SK-N-SH (cell line): ENCODE measurements at regions not wholly inside any gene's neighbourhood (a gene's known extent, or its start where the extent isn't known, plus 50 kb on each side); places are given as distances from the start of the nearest gene placed in this dataset.

Experiments
- CTCF ChIA-PET: fragments of 300-600, 350-600 bp; formaldehyde crosslinking; extraction: SDS; loops from one replicate; lab custom pipeline; 2021; lab: Yijun Ruan, JAX
- POLR2A ChIA-PET: fragments of 350-600 bp; sonication (Branson Sonifier 250); formaldehyde crosslinking; extraction: SDS; loops from one replicate; lab custom pipeline; 2020; ENCODE audit warnings: antibody characterized with exemption, inconsistent platforms; lab: Yijun Ruan, JAX
- DNase-seq: peaks from one replicate; pipeline ENCODE4 v3.0.0; 2012
- H2AFZ ChIP-seq: fragments of 200-600 bp; sonication (generic); 2 replicates; pipeline ENCODE4 v1.8.1; 2016; ENCODE audit warnings: antibody characterized with exemption, mild to moderate bottlenecking, low read depth
- H3F3A ChIP-seq: fragments of 200-600 bp; sonication (generic); replicated peaks from 2 replicates; pipeline ENCODE3; 2016; ENCODE audit warnings: antibody characterized with exemption, mild to moderate bottlenecking; ENCODE audit not compliant: insufficient read depth
- H3K27ac ChIP-seq, 2 experiments: fragments of 200-500 bp in 1 of 2; fragments of 200-600 bp in 1 of 2; sonication (Bioruptor generic) in 1 of 2; sonication (generic), shearing (Covaris generic) in 1 of 2; 2 replicates each; pipeline versions ENCODE4 v1.5.1 to v1.6.1; 2014 to 2016; ENCODE audit warnings: low read depth in 2 of 2, inconsistent platforms in 1 of 2, low read length in 1 of 2, mild to moderate bottlenecking in 1 of 2, mixed read lengths in 1 of 2
- H3K27me3 ChIP-seq: fragments of 200-600 bp; sonication (generic), shearing (Covaris generic); 2 replicates; pipeline ENCODE4 v1.6.1; 2016; ENCODE audit warnings: mixed run types; ENCODE audit not compliant: insufficient read depth
- H3K36me3 ChIP-seq, 2 experiments: fragments of 200-500 bp in 1 of 2; fragments of 200-600 bp in 1 of 2; sonication (Bioruptor generic) in 1 of 2; sonication (generic) in 1 of 2; replicated peaks in 1 of 2; 2 replicates each; pipeline versions ENCODE3 to v1.5.1; 2014 to 2016; ENCODE audit warnings: low read length in 1 of 2, mild to moderate bottlenecking in 1 of 2; ENCODE audit not compliant: insufficient read depth in 2 of 2, control insufficient read depth in 1 of 2
- H3K4me1 ChIP-seq, 2 experiments: fragments of 200-500 bp in 1 of 2; fragments of 200-600 bp in 1 of 2; sonication (Bioruptor generic) in 1 of 2; sonication (generic), shearing (Covaris generic) in 1 of 2; 2 replicates each; pipeline versions ENCODE4 v1.5.1 to v1.6.1; 2014 to 2016; ENCODE audit warnings: low read depth in 1 of 2, low read length in 1 of 2, mixed run types in 1 of 2; ENCODE audit not compliant: insufficient read depth in 2 of 2, control insufficient read depth in 1 of 2
- H3K4me2 ChIP-seq: fragments of 200-600 bp; sonication (generic), shearing (Covaris generic); 2 replicates; pipeline ENCODE4 v1.6.1; 2017; ENCODE audit warnings: mixed run types
- H3K4me3 ChIP-seq, 2 experiments: fragments of 200-500 bp in 1 of 2; fragments of 200-600 bp in 1 of 2; sonication (Bioruptor generic) in 1 of 2; sonication (generic), shearing (Covaris generic) in 1 of 2; 2 replicates each; pipeline versions ENCODE4 v1.5.1 to v1.8.1; 2014 to 2016; ENCODE audit warnings: low read depth in 2 of 2, inconsistent platforms in 1 of 2, low read length in 1 of 2, mild to moderate bottlenecking in 1 of 2, mixed read lengths in 1 of 2, moderate library complexity in 1 of 2
- H3K79me2 ChIP-seq: fragments of 200-600 bp; sonication (generic); 2 replicates; pipeline ENCODE4 v1.8.1; 2017; ENCODE audit warnings: mild to moderate bottlenecking; ENCODE audit not compliant: insufficient read depth
- H3K9ac ChIP-seq: fragments of 200-600 bp; sonication (generic); 2 replicates; pipeline ENCODE4 v1.6.1; 2017; ENCODE audit warnings: mixed run types
- H3K9me2 ChIP-seq: fragments of 200-600 bp; sonication (generic); 2 replicates; pipeline ENCODE4 v1.6.1; 2017; ENCODE audit warnings: mixed run types
- H3K9me3 ChIP-seq: fragments of 200-600 bp; sonication (generic); 2 replicates; pipeline ENCODE4 v1.6.1; 2017; ENCODE audit warnings: mixed run types, mild to moderate bottlenecking, moderate library complexity
- H4K20me1 ChIP-seq: fragments of 200-600 bp; sonication (generic); 2 replicates; pipeline ENCODE4 v1.6.1; 2017; ENCODE audit warnings: mild to moderate bottlenecking, mixed run types; ENCODE audit not compliant: insufficient read depth
- CHD2 ChIP-seq: fragments of 150-350 bp; IDR thresholded peaks from 2 replicates; pipeline ENCODE4 v1.6.1; 2018; ENCODE audit warnings: low read length; ENCODE audit not compliant: partially characterized antibody
- CTCF ChIP-seq: fragments of 200-600 bp; sonication (generic); IDR thresholded peaks from 2 replicates; pipeline ENCODE4 v1.6.1; 2017; ENCODE audit warnings: antibody characterized with exemption, mild to moderate bottlenecking, moderate library complexity
- ELF1 ChIP-seq: IDR thresholded peaks from 2 replicates; pipeline ENCODE4 v1.4.0; 2012
- FOSL2 ChIP-seq: IDR thresholded peaks from 2 replicates; pipeline ENCODE4 v1.4.0; 2012; ENCODE audit warnings: low read depth, mild to moderate bottlenecking, moderate library complexity, borderline replicate concordance
- GABPA ChIP-seq: IDR thresholded peaks from 2 replicates; pipeline ENCODE4 v1.4.0; 2012; ENCODE audit warnings: low read depth, mild to moderate bottlenecking
- GATA2 ChIP-seq: sonication (generic); formaldehyde crosslinking; IDR thresholded peaks from 2 replicates; pipeline ENCODE4 v1.5.0; 2020; ENCODE audit warnings: mild to moderate bottlenecking, missing genetic modification reagents
- JUND ChIP-seq: IDR thresholded peaks from 2 replicates; pipeline ENCODE4 v1.4.0; 2012
- MAX ChIP-seq: IDR thresholded peaks from 2 replicates; pipeline ENCODE4 v1.4.0; 2012; ENCODE audit warnings: low read depth
- MXI1 ChIP-seq: IDR thresholded peaks from 2 replicates; pipeline ENCODE4 v1.6.1; 2012; ENCODE audit warnings: mild to moderate bottlenecking, low read depth, low read length, improper control_type of control experiment
- NRF1 ChIP-seq: IDR thresholded peaks from 2 replicates; pipeline ENCODE4 v1.6.1; 2012; ENCODE audit warnings: low read depth, mild to moderate bottlenecking, low read length
- RAD21 ChIP-seq: IDR thresholded peaks from 2 replicates; pipeline ENCODE4 v1.6.1; 2012; ENCODE audit warnings: mild to moderate bottlenecking, low read length
- REST ChIP-seq: IDR thresholded peaks from 2 replicates; pipeline ENCODE4 v1.6.1; 2012; ENCODE audit warnings: mild to moderate bottlenecking, low read depth, low read length, moderate library complexity
- RFX5 ChIP-seq: IDR thresholded peaks from 2 replicates; pipeline ENCODE4 v1.6.1; 2012; ENCODE audit warnings: mild to moderate bottlenecking, improper control_type of control experiment, low read length
- RXRA ChIP-seq: IDR thresholded peaks from 2 replicates; pipeline ENCODE4 v1.4.0; 2012; ENCODE audit warnings: low read depth, mild to moderate bottlenecking, borderline replicate concordance
- TEAD4 ChIP-seq: IDR thresholded peaks from 2 replicates; pipeline ENCODE4 v1.4.0; 2012; ENCODE audit warnings: mild to moderate bottlenecking, borderline replicate concordance; ENCODE audit not compliant: insufficient read depth
- USF1 ChIP-seq: IDR thresholded peaks from 2 replicates; pipeline ENCODE4 v1.4.0; 2012; ENCODE audit warnings: low read depth, borderline replicate concordance
- WGBS: methylation state at CpG from one replicate; pipeline ENCODE4 v1.1.6; 2017; ENCODE audit warnings: low lambda C conversion rate; 5-methylcytosine and 5-hydroxymethylcytosine counted together
- TF ChIP-seq, protein P1 (sequence below): IDR thresholded peaks from 2 replicates; pipeline ENCODE4 v1.4.0; 2012; ENCODE audit warnings: low read depth, borderline replicate concordance
- TF ChIP-seq, protein P2 (sequence below): fragments of 150-350 bp; IDR thresholded peaks from 2 replicates; pipeline ENCODE4 v1.6.1; 2017; ENCODE audit warnings: antibody characterized with exemption, low read length, low read depth, borderline replicate concordance

GRCh38 chr9:19870988-19871387 lies 82.2 kb upstream of the SLC24A2 start:
- H3K4me2 ChIP-seq: no peak overlapping the region
- H3K4me3 ChIP-seq: no peak overlapping the region
- no peaks in the 10 kb centered on the region for H3K36me3 ChIP-seq
- H3F3A ChIP-seq: no peaks in the 10 kb centered on the region
- WGBS: 25% methylated on average over 2 of the region's 2 CpGs
- POLR2A ChIA-PET: no interaction called here
- H3K9ac ChIP-seq: no peak overlapping the region
- H3K4me1 ChIP-seq: no peaks in the 10 kb centered on the region
- no peak overlapping the region for H2AFZ ChIP-seq
- CTCF ChIA-PET: no interaction called here
- H4K20me1 ChIP-seq: no peaks in the 10 kb centered on the region
- H3K79me2 ChIP-seq: no peaks in the 10 kb centered on the region
- no peak overlapping the region for H3K27ac ChIP-seq
- no peaks in the 10 kb centered on the region; the same call in 1 of the 2 replicates for H3K9me3 ChIP-seq
- peaks cover 2% of the 10 kb centered on the region; the same call in 1 of the 2 replicates for H3K9me2 ChIP-seq
- H3K27me3 ChIP-seq: no peaks in the 10 kb centered on the region
- TF ChIP-seq JUND (no peak), REST (no peak), GATA2 (CRISPR knock-in tag) (no peak), CHD2 (no peak), NRF1 (no peak), ELF1 (no peak), USF1 (no peak), RAD21 (no peak), GABPA (no peak), TEAD4 (no peak), MXI1 (no peak), RXRA (no peak), FOSL2 (no peak), MAX (no peak), RFX5 (no peak), CTCF (no peak)
- TF ChIP-seq, protein P1, sequence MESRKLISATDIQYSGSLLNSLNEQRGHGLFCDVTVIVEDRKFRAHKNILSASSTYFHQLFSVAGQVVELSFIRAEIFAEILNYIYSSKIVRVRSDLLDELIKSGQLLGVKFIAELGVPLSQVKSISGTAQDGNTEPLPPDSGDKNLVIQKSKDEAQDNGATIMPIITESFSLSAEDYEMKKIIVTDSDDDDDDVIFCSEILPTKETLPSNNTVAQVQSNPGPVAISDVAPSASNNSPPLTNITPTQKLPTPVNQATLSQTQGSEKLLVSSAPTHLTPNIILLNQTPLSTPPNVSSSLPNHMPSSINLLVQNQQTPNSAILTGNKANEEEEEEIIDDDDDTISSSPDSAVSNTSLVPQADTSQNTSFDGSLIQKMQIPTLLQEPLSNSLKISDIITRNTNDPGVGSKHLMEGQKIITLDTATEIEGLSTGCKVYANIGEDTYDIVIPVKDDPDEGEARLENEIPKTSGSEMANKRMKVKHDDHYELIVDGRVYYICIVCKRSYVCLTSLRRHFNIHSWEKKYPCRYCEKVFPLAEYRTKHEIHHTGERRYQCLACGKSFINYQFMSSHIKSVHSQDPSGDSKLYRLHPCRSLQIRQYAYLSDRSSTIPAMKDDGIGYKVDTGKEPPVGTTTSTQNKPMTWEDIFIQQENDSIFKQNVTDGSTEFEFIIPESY: no peak
- TF ChIP-seq, protein P2, sequence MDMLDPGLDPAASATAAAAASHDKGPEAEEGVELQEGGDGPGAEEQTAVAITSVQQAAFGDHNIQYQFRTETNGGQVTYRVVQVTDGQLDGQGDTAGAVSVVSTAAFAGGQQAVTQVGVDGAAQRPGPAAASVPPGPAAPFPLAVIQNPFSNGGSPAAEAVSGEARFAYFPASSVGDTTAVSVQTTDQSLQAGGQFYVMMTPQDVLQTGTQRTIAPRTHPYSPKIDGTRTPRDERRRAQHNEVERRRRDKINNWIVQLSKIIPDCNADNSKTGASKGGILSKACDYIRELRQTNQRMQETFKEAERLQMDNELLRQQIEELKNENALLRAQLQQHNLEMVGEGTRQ: no peak
- no peak for DNase-seq
